Neural cell (in vitro differentiated cells): ENCODE measurements at regions not wholly inside any gene's neighbourhood (a gene's known extent, or its start where the extent isn't known, plus 50 kb on each side); places are given as distances from the start of the nearest gene placed in this dataset.

ENCODE experiments used
- EP300 ChIP-seq: fragments of 450-650 bp; conservative IDR thresholded peaks from 2 replicates; pipeline ENCODE4 v1.6.1; 2014; ENCODE audit warnings: antibody characterized with exemption, mild to moderate bottlenecking, moderate library complexity; ENCODE audit not compliant: poor library complexity, severe bottlenecking
- POLR2AphosphoS5 ChIP-seq: IDR thresholded peaks from 2 replicates; pipeline ENCODE4 v1.6.1; 2012
- SMC3 ChIP-seq: fragments of 450-650 bp; conservative IDR thresholded peaks from 2 replicates; pipeline ENCODE4 v1.6.1; 2014; ENCODE audit warnings: antibody characterized with exemption, mild to moderate bottlenecking, moderate library complexity; ENCODE audit not compliant: poor library complexity
- TAF1 ChIP-seq: IDR thresholded peaks from 2 replicates; pipeline ENCODE4 v1.6.1; 2012; ENCODE audit warnings: low read depth
- TF ChIP-seq, protein P1 (sequence below): fragments of 450-650 bp; IDR thresholded peaks from 2 replicates; pipeline ENCODE4 v1.5.1; 2014; ENCODE audit warnings: antibody characterized with exemption, mild to moderate bottlenecking, moderate library complexity; ENCODE audit not compliant: poor library complexity, severe bottlenecking

DNA sequence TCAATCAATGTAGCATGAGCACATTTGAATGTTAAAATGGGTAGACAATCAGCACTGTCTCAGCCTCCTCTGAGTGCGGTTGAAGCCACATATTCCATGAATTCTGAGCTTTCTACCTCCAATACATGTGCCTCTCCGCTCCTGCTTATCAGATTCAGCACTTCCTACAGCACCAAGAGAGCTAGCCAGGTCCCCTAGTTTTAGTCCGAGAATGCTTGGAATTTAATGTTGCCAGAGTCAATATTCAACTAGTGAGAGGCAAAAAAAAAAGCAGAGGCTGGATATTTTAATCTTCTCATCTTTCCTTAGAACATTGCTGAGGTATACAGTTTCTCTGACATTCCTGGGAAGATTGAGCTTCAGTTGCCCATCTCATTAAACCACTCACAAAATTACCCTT lies 1979.1 kb upstream of the CDH9 start:
- TF ChIP-seq SMC3 = no peak
- TF ChIP-seq, protein P1, sequence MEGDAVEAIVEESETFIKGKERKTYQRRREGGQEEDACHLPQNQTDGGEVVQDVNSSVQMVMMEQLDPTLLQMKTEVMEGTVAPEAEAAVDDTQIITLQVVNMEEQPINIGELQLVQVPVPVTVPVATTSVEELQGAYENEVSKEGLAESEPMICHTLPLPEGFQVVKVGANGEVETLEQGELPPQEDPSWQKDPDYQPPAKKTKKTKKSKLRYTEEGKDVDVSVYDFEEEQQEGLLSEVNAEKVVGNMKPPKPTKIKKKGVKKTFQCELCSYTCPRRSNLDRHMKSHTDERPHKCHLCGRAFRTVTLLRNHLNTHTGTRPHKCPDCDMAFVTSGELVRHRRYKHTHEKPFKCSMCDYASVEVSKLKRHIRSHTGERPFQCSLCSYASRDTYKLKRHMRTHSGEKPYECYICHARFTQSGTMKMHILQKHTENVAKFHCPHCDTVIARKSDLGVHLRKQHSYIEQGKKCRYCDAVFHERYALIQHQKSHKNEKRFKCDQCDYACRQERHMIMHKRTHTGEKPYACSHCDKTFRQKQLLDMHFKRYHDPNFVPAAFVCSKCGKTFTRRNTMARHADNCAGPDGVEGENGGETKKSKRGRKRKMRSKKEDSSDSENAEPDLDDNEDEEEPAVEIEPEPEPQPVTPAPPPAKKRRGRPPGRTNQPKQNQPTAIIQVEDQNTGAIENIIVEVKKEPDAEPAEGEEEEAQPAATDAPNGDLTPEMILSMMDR = no peak
- TF ChIP-seq EP300 = no peak
- TF ChIP-seq TAF1 = no peak
- no peak for TF ChIP-seq POLR2AphosphoS5
